ENCODE measurements at regions not wholly inside any gene's neighbourhood (a gene's known extent, or its start where the extent isn't known, plus 50 kb on each side); places are given as distances from the start of the nearest gene placed in this dataset.

GRCh38 chr4:115906428-115906827 lies 793.0 kb upstream of the NDST4 start (continued):
- TF ChIP-seq GMEB2 (CRISPR knock-in tag; IDR thresholded peaks at IDR 0.05; ENCODE audit: low read depth) (no peak), THAP8 (CRISPR knock-in tag; IDR thresholded peaks at IDR 0.05; ENCODE audit: borderline replicate concordance) (no peak), BRF2 (CRISPR knock-in tag; IDR thresholded peaks at IDR 0.05) (no peak), HOXA9 (CRISPR knock-in tag; IDR thresholded peaks at IDR 0.05; ENCODE audit: borderline replicate concordance) (no peak), BCL6 (CRISPR knock-in tag; IDR thresholded peaks at IDR 0.05) (no peak), MED13 (CRISPR knock-in tag; IDR thresholded peaks at IDR 0.05) (no peak), ZNF512 (CRISPR knock-in tag; IDR thresholded peaks at IDR 0.05) (no peak), DNMT1 (CRISPR knock-in tag; IDR thresholded peaks at IDR 0.05) (no peak), ZNF101 (CRISPR knock-in tag; IDR thresholded peaks at IDR 0.05; ENCODE audit: borderline replicate concordance, low read depth) (no peak)

Measured in HepG2 (cell line).